GM19239 (cell line): ENCODE measurements at regions not wholly inside any gene's neighbourhood (a gene's known extent, or its start where the extent isn't known, plus 50 kb on each side); places are given as distances from the start of the nearest gene placed in this dataset.

Experiments
- DNase-seq: peaks from one replicate; pipeline ENCODE4 v3.0.0; 2011; ENCODE audit warnings: low spot score; ENCODE audit not compliant: insufficient read length
- FAIRE-seq: peaks from 2 replicates; lab custom pipeline; 2011; peaks lifted over from hg19 to GRCh38; lab: Jason Lieb, UNC

DNA sequence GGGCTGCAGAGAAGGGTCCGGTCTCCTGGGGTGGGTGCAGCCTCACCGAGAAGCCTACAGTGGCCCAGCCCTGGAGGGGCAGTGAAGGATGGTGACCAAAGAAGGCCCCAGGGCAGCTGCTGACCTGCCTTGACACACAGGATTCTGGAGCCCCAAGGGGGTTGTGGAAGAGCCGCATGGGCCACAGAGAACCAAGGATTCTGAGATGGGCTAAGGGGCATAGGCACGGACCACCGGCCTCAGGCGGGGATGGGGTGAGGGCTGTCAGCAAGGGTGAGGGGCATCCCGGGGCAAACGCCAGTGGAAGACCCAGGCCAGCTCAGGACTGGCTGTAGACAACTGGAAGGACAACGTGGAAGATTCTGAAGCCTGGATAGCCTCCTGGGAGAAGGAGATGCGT lies 151.6 kb downstream of the TEX29 start:
- DNase-seq: no peak
- FAIRE-seq: no peak

DNA sequence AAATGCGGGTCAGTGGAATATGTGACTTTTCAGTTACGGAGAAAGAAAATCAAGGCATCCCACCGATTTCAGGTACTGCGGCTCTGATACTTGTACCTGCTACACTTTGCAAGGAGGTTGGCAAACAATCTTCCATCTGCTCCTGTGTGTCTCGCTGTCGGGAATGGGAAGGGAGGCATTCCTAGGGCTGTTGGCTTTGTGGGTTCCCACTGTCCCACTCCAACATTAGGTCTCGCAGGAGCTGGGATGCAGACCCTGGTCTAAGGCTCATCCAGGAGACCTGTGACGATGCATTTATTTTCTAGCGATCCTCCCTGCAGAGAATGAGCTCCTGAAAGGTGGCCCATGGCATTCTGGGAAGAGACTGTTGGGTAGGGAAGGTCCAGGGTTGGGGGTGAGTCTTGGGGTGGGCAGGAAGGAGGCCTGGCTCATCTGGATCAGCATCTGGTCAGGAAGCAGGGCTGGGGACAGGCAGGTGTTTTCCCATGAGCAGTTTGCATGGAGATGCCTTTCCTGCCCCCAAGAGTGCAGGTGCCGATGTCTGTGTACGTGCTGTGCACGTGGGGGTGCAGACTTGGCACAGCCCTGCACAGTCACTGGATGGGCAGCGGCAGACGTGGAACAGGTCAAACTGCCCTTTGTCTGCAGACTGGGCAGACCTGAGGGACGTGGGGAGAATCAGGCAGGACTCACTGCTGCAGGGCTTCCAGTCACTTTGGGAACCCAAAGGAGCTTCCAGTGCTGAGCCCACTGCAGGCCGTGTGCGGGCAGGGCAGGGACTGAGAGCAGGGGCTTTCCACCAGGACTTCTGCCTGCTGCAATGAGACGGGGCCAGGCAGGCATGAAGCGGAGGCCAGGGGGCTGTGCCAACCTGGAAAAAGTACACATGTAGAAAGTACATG lies 152.4 kb downstream of the TEX29 start:
- no peak for FAIRE-seq
- DNase-seq: no peak

DNA sequence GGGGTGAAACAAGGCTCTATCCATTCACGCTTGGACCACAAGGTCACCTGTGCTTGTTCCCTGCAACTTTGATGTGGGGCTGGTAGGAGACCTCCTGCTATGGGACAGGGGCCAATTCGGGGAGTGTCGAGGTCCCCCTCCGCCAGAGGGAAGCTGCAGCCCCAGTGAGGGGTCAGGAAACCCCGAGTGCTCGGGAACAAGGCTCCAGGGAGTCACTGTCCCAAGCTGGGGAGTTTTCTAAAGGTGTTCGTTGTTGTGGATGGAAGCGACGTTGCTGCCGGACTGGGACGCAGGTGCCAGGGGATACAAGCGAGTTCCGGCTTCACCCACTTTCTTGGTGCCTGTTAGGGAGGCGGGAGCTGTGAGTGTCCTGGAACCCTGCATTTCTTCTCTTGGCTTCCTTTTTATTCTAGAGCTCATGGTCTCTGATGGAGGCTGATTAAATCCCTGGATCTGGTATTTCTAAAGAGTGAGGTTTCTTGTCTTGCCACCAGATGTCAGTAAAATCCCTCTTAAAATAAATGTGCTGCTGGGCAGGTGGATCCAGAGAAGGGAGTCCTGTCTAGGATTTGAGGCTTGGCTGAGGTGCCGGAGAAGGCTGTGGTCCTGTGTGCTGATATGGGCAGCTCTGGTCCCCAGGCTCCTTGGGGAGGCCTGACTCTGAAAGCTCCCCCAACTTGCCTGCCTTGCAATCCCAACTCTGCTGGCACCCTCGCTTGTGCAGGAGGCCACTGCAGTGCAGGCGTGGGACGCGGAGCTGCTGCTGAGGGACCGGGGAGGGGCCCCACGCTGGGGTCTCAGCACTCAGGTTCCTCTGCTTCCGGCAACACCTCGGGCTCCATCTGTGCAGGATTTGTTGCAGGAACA lies 153.9 kb downstream of the TEX29 start:
- no peak for FAIRE-seq
- DNase-seq: peak; percentile 44

DNA sequence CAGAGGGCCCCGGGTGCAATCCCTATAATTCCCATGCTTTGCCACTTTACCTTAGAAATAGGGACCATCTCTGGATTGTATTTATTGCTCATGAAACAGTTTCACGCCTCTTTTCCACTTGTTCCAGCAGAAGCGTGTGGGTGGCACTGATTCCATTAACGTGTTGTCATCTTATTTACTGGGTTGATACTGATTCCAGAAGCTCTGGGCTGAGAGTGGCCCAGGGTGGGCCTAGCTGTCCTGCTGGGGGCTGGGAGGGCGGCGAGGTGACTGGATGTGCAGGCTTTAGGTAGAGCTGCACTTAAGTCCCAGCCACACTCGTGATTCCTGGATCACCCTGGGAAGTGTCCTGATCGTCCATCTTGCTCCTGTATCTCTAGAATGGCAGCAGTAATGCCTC lies 155.0 kb downstream of the TEX29 start:
- FAIRE-seq (no peak), DNase-seq (no peak)

DNA sequence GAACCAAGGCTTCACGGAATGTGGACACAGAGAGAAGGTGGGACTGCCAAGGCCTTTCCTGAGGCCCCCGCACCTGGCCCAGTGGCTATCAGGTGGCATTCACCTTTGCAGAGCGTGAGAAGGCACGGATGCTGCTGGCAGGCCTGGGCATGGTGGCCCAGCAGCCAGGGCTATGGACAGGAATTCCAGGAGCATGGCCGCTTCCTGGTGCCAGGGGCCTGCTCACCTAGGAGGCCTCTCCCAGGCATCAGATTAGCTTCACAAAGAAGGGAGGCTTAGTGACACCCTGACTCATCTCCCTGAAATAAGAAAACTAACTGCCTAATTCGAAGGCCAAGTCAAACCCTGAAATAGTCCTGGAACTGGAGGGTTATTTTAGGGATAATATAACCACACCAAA lies 155.8 kb downstream of the TEX29 start:
- DNase-seq (no peak), FAIRE-seq (no peak)

DNA sequence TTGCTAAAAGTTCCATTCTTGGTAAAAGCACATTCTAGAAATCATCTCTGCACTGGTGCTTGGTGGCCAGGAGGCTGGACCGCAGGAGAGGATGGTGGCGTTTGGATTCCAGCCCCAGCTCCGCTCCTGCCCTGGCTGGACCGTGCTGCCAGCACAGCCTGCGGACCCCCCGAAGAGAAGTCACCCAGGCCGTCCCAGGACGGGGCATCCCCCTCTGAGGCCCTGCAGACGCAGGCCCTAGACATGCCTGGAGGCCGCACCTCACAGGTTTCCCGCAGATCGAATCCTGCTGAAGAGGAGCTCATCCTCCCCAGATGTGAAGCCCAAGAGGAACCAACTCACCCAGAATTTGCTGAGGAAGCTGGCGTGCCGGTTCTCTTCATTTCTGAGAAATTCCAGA lies 159.0 kb downstream of the TEX29 start:
- FAIRE-seq (no peak), DNase-seq (no peak)

DNA sequence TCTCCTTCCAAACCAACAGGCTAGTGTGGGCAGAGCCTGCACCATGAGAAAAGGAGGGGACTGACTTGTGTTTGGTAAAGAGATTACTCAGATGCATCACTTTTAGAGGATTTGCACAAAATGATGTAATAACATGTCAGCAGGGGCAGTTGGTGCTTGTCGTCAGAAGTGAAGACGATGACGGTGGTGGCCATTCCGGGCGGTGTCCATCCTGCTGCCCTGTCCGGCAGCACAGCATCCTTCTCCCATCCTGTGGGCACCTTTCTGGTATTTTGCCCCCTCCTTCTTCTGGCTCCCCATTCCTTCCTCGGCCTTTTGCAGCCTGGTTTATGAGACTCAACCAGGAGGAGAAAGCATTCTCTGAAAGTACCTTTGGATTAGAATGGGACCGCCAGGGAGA lies 160.1 kb downstream of the TEX29 start:
- DNase-seq: no peak
- no peak for FAIRE-seq

DNA sequence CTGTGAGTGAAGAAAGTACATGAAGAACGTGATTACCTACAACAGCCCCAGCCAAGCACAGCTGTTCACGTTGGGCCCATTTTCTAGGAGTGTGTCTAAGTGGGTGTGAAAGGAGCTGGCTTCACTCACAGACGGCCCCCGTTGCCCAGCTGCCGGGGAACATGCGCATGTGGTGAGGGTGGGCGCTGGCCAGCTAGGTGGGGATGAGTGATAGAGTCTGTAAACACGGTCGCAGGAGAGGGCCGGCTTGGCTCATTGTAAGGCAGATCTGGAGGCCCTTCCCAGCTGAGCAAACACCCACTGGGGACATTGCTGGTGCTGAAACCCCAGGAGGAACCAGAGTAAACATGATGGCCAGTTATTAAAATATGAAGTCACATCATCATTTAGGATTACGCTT lies 160.5 kb downstream of the TEX29 start:
- FAIRE-seq (no peak), DNase-seq (no peak)

DNA sequence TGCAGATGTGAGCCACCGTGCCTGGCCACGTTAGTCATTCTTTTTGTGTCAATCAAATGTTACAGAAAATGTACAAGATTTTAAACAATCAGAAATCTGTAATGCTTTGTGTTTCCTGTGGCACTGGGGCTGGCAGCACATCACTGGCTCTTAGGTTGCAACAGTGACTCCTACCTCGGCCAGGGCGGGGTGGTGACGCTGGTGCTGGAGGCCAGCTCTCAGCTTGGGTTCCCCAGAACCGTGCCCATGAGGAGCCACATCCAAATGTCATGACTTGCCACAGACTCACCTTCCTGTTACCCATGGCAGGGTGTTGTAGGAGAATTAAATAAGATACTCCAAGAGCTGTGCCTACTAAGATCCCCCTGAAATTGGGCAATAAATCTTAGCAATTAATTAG lies 161.7 kb downstream of the TEX29 start:
- FAIRE-seq (no peak), DNase-seq (no peak)

DNA sequence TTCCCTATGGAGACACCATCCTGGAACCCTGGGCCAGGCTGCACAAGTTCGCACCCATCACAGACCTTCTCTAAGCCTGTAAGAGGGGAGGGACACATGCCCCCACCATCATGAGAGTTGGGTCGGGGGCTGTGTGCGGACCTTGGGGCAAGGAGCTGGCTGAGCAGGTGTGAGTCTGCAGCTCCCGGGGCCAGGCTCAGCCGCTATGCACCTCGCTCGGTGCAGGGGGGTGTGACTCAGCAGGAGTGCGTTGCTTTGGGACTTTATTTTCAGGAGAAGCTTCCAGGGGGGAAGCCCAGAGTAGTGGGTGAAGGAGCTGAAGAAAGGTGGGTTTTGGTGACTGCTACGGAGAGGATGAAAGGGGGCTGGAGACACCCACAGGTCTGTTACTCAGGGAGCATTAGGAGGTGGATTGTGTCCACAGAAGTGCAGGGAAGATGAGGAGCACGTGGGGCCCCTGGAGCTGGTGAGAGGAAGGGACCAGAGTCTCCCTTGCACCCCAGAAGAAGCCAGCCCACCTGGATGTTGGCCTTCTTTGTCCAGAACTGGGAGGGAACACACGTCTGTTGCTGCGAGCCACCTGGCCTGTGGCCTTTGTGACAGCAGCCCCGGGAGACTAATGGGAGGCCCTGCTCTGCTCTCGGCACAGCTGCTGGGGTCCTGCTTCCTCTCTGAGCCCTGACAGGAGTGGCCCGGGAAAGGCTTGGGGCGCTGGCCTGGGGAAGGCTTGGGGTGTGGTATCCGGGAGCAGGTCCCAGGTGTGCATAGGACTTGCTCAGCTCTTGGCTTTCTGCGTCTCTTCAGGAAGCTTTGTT lies 162.6 kb downstream of the TEX29 start:
- DNase-seq (no peak), FAIRE-seq (no peak)

DNA sequence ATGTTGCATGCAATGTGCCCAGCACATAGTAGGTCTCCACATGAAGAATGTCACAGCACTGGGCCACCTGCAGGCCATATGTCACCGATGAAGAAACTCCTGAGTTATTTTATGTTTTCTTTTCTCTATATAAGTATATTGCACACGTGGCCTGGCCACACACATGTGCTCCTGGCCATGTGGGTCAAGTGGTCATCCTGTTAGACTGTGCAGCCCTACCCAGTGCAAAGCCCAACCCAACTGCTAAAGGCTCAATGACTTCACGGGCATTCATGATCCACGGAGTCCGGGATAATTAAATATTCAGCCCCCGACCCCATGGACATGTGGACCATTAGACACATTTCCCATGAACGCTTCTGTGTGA lies 163.2 kb downstream of the TEX29 start:
- no peak for FAIRE-seq
- DNase-seq: no peak

DNA sequence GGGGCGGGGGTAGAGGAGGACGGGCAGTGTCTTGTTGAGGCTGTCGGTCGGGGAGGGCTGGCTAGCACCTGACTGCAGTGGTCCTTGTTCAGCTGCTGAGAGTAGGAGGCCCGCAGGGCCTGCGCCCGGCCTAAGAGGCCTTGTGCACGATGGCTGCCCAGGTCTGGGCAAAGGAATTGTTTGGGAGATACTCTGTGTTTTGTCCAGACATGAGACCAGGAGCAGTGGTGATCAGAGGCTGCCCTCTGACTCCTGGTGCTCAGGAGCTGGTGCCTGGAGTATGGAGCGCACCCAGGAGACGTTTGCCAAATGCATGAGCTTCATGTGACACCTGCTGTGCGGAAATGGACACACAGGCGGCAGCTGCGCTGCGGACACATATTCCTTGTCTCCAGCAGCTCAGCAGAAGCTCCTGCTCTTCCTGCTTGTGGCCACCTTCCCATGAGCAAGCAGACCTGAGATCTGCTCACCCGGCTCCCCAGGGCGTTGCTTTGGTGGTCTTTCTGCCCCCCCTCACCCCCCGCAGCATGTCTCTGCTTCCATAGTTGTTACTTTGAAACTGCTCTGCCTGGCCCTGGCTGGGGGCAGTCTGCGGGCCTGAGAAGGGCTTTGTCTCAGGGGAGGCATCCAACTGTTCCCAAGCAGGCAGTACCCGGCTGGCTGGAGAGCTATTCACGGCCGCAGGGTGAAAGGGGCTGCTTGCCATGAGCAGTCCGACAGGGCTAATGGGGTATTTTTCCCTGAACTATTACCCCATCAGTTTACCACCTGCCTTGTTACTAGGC lies 163.9 kb downstream of the TEX29 start:
- FAIRE-seq: no peak
- DNase-seq: no peak

DNA sequence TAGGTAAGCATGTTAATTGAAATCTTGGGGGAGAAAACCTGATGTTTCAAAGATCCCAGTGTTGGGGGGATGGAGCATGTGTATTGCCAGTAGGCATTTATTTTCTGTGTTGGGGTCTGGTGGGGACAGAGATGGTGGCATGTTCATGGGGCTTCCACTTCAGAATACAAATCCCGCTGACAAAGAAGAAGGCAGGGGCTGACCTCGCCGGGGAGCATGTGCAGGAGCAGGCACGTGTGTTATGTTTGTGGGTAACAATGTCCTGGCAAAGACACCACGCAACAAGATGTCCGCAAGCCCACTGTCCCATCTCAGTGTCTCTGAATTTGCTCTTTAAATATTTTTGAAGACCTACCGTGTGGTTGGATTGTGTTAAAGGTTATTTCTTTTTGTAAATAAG lies 164.5 kb downstream of the TEX29 start:
- no peak for FAIRE-seq
- no peak for DNase-seq

DNA sequence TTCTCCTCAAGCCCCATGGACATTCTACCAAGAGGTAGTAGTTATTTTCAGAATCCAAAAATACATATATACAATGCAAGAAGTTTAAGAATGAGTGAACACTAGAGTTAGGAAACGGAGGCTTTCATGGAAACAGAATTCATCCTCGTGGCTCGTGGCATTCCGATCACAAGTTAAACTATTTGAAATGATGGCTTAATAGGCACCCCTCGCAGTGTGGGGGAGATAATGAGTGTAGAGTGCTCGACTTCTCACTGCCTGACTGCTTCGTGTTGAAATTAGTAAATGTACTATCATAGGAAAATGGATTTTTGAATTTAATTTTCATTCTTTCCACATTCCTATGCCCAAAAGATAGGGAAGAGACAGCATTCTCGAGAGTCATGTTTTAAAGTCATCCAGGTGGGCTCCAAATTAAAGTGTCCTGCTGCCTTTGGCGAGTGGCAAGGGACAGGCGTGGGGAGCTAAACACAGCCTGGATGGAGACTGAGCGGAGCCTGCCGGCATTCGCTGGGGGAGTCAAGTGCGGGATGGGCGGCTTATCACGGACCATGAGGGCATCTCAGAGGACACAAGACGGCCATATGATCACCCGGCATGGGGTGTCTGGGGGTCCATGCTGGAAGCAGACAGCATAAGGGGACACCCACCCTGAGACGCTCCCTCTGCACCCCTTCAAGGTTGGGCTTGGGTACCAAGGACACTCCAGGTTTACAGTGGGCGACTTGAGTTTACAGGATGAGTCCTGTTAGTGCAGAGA lies 165.2 kb downstream of the TEX29 start:
- DNase-seq (no peak), FAIRE-seq (no peak)

DNA sequence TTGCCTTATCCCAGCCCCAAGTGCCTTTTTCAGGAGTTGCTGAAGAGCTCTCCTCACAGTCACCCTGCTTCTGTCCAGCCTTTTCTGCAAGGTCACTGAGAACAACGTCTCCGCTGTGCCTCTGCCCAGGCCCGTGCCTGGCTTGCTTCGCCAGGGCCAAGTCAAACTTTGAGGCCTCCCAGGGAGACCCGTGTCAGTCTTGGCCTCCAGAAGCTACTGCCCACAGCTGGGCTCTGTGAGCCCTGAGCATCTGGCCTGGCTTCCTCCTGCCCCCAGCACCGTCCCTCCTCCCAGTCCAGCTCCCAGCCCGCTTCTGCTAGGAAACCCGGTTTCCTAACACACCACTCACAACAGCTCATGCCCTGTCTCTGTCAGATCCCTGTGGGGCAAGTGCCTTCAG lies 165.9 kb downstream of the TEX29 start:
- FAIRE-seq: no peak

DNA sequence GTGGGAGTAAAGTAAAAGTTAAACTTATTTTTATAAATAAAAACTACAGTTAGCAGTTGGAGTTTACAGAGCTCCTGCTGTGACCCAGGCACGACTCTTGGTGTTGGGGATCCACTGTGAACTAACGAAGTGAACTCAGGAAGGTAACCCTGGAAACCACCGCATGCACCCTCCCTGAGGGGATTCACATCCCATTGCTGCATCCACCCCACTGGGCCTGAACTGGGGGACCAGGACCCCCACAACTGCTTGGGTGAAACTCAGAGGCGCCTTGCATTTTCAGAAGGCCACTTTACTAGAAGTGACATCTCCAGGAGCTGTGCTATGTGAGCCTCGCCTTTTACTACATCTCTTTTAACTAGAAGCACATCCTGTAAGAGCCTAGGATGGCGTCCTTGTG lies 166.4 kb downstream of the TEX29 start:
- no peak for FAIRE-seq

More for the DNA sequence above, 165.9 kb downstream of the TEX29 start:
- no peak for DNase-seq

DNA sequence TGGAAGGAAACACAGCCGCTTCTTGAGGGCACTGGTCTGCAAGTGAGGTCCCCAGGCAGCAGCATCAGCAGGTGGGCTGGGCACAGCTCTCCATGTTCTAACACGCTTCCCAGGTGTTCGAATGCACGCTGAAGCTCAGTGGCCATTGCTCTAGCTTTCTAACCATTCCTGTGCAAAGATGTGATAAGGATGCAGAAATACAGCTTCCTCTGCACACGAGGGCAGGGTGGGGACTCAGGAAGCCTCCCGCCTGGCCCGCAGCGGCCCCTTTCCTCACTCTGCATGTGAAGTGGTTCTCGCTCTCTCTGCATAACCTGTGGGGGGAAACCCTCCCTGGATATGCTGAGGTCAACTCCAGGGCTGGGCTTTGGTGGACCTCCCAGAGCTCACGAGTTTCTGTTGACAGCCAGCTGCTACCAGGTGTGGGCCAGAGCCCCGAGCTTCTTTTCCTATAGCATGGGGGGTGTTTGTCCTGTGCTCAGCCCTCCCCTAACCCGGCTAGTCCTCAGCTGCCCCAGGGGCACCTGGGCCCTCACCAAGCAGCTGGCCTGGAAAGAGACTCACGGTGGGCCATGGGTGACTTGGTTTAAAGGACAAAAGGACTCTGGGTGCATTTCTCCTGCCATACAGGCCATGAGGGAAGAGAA lies 168.2 kb downstream of the TEX29 start:
- DNase-seq (no peak), FAIRE-seq (no peak)

More for the DNA sequence above, 166.4 kb downstream of the TEX29 start:
- DNase-seq: no peak

DNA sequence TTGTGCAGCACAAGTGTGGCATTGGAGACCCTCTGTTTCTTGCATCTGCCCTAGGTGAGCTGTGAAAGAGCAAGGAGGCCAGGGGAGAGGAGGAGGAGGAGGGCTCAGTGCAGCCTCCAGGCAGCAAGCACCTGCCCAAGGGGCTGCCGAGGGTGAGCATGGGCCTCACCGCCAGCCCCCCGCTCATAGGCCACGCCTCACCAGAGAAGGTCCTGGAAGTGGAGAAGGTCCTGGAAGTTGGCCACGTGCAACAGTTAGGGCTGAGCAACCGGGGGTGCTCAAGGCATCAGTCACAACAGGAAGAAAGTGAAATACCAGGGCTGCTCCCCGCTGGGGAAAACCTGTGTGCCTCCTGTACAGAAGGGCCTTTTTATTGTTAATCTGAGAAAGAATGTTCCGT lies 168.9 kb downstream of the TEX29 start:
- DNase-seq (no peak), FAIRE-seq (no peak)

DNA sequence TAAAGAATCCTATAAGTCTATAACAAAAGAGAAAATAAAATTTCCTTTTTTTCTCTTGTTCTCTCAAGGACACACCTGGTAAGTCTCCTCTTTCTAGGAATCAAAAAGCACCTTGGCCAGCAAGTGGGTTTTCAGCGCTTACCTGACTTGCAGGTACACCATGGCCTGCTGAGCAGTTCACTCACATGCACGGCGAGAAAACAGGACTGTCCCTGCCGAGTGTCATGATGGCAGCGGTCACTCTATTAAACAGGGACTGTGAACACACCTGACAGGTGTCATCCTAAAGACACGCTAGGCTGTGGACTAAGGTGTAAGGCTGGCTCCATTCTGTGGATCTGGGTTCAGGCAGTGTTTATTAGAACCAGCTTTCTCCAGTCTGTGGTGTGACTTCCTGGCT lies 170.2 kb downstream of the TEX29 start:
- FAIRE-seq (no peak), DNase-seq (no peak)
